ENCODE measurements at regions not wholly inside any gene's neighbourhood (a gene's known extent, or its start where the extent isn't known, plus 50 kb on each side); places are given as distances from the start of the nearest gene placed in this dataset.

GRCh38 chr12:67772267-67773169 lies 124.0 kb downstream of the DYRK2 start:
- ChIA-PET CTCF (no interaction called here), POLR2A (no interaction called here)
- intact Hi-C loops (cut with micrococcal nuclease; ENCODE audit: unreplicated experiment) (no loop called here), in situ Hi-C loops (cut with HindIII; ENCODE audit: low pct_unique_long_range_greater_than_20kb, low sequenced_read_pairs) (no loop called here)
- H3K9me3 ChIP-seq (ENCODE audit: control insufficient read depth, insufficient read depth, low read depth, low read length), result no peaks in the 10 kb centered on the region
- H3K27ac ChIP-seq (ENCODE audit: low read length), result no peak overlapping the region
- H3K36me3 ChIP-seq (ENCODE audit: control insufficient read depth, insufficient read depth, low read length), result no peaks in the 10 kb centered on the region
- H3K4me1 ChIP-seq (ENCODE audit: control insufficient read depth, insufficient read depth, low read length), result no peaks in the 10 kb centered on the region
- DNase-seq (ENCODE audit: low read depth, low spot score), result no peak
- TF ChIP-seq POLR2AphosphoS5 (IDR thresholded peaks at IDR 0.05; ENCODE audit: low read depth, low read length), result no peak
- TF ChIP-seq TCF7L2 (IDR thresholded peaks at IDR 0.05; ENCODE audit: low read depth, low read length), result no peak
- TF ChIP-seq REST (IDR thresholded peaks at IDR 0.05; ENCODE audit: insufficient read depth in 1 of 2, low read depth in 2 of 2, low read length in 1 of 2), result no peak
- TF ChIP-seq SIN3A (IDR thresholded peaks at IDR 0.05; ENCODE audit: borderline replicate concordance, insufficient read depth, low read depth, low read length), result no peak
- TF ChIP-seq CTCF (IDR thresholded peaks at IDR 0.05), result no peak
- BruUV-seq (replicated peaks), result no TSS peak
- no peak for ATAC-seq
- H3K27me3 ChIP-seq (ENCODE audit: control insufficient read depth, insufficient read depth, low read length), result peaks cover 2% of the 10 kb centered on the region; the same call in 1 of the 2 replicates
- H3K4me3 ChIP-seq (ENCODE audit: low read depth in 2 of 2, low read length in 2 of 2), result no peak overlapping the region

GRCh38 chr12:67773896-67774295 lies 125.4 kb downstream of the DYRK2 start:
- Histone ChIP-seq H3K4me3 (ENCODE audit: low read depth in 2 of 2, low read length in 2 of 2) (no peak overlapping the region), H3K36me3 (ENCODE audit: control insufficient read depth, insufficient read depth, low read length) (no peaks in the 10 kb centered on the region), H3K27ac (ENCODE audit: low read length) (no peak overlapping the region), H3K4me1 (ENCODE audit: control insufficient read depth, insufficient read depth, low read length) (no peaks in the 10 kb centered on the region), H3K27me3 (ENCODE audit: control insufficient read depth, insufficient read depth, low read length) (peaks cover 2% of the 10 kb centered on the region; the same call in 1 of the 2 replicates), H3K9me3 (ENCODE audit: control insufficient read depth, insufficient read depth, low read depth, low read length) (no peaks in the 10 kb centered on the region)
- ChIA-PET POLR2A (no interaction called here), CTCF (no interaction called here)
- in situ Hi-C loops (cut with HindIII; ENCODE audit: low pct_unique_long_range_greater_than_20kb, low sequenced_read_pairs), result no loop called here
- DNase-seq (ENCODE audit: low read depth, low spot score) (no peak), ATAC-seq (no peak)
- no TSS peak for BruUV-seq (replicated peaks)
- intact Hi-C loops (cut with micrococcal nuclease; ENCODE audit: unreplicated experiment), result no loop called here
- TF ChIP-seq REST (IDR thresholded peaks at IDR 0.05; ENCODE audit: insufficient read depth in 1 of 2, low read depth in 2 of 2, low read length in 1 of 2) (no peak), CTCF (IDR thresholded peaks at IDR 0.05) (no peak), SIN3A (IDR thresholded peaks at IDR 0.05; ENCODE audit: borderline replicate concordance, insufficient read depth, low read depth, low read length) (no peak), TCF7L2 (IDR thresholded peaks at IDR 0.05; ENCODE audit: low read depth, low read length) (no peak), POLR2AphosphoS5 (IDR thresholded peaks at IDR 0.05; ENCODE audit: low read depth, low read length) (no peak)
